Aorta (tissue), 5 donors: ENCODE measurements at regions not wholly inside any gene's neighbourhood (a gene's known extent, or its start where the extent isn't known, plus 50 kb on each side); places are given as distances from the start of the nearest gene placed in this dataset.

ENCODE experiments used
- ATAC-seq: fragments of 200-7000 bp; cut with Tn5 transposase; one replicate; pipeline ENCODE4 v1.9.1; 2022; ENCODE audit warnings: moderate library complexity; ENCODE audit not compliant: low FRiP score
- DNase-seq, 2 donors: peaks; one replicate each; pipeline ENCODE4 v3.0.0-alpha.2; 2020
- H3K27ac ChIP-seq, 2 donors: one replicate each; pipeline ENCODE4 v1.5.1; 2013; ENCODE audit warnings: low read length in 2 of 2, mild to moderate bottlenecking in 2 of 2, moderate library complexity in 2 of 2, control low read depth in 1 of 2, inconsistent platforms in 1 of 2, low read depth in 1 of 2
- H3K27me3 ChIP-seq, 2 donors: one replicate each; pipeline ENCODE4 v1.6.1; 2013; ENCODE audit warnings: control low read depth in 1 of 2, low read length in 1 of 2, mild to moderate bottlenecking in 1 of 2, moderate library complexity in 1 of 2; ENCODE audit not compliant: insufficient read depth in 2 of 2, control insufficient read depth in 1 of 2
- H3K36me3 ChIP-seq, 2 donors: one replicate each; pipeline ENCODE4 v1.6.1; 2013; ENCODE audit warnings: control low read depth in 1 of 2, low read length in 1 of 2, mild to moderate bottlenecking in 1 of 2; ENCODE audit not compliant: insufficient read depth in 2 of 2, control insufficient read depth in 1 of 2
- H3K4me1 ChIP-seq, 2 donors: one replicate each; pipeline ENCODE4 v1.6.1; 2013; ENCODE audit warnings: low read length in 2 of 2, control low read depth in 1 of 2, mild to moderate bottlenecking in 1 of 2, moderate library complexity in 1 of 2; ENCODE audit not compliant: insufficient read depth in 2 of 2, control insufficient read depth in 1 of 2
- H3K4me3 ChIP-seq, 2 donors: one replicate each; pipeline ENCODE4 v1.5.1; 2013; ENCODE audit warnings: low read length in 2 of 2, control low read depth in 1 of 2, mild to moderate bottlenecking in 1 of 2
- H3K9me3 ChIP-seq: one replicate; pipeline ENCODE4 v1.6.1; 2013; ENCODE audit warnings: mild to moderate bottlenecking, low read length; ENCODE audit not compliant: control insufficient read depth
- WGBS, 2 donors: extraction: QIAGEN DNeasy Blood & Tissue Kit; methylation state at CpG; one replicate each; pipeline ENCODE4 v1.1.7; 2013; 5-methylcytosine and 5-hydroxymethylcytosine counted together
- intact Hi-C, 2 donors: fragments of 100-400 bp; cut with DNase I; formaldehyde crosslinking; loops; one replicate each; pipeline versions ENCODE4 v1.14.2 to v1.15.0; 2022
- donor health status: healthy with polysubstance abuse.
- donor health status: Bipolar disorder and iron deficiency.
- donor health status: DM: no; HTN: no; CAD: no.
- donor health status: DM: no; HTN: no; CAD: no.
- donor health status: DM: yes; HTN: yes; CAD: no.

DNA sequence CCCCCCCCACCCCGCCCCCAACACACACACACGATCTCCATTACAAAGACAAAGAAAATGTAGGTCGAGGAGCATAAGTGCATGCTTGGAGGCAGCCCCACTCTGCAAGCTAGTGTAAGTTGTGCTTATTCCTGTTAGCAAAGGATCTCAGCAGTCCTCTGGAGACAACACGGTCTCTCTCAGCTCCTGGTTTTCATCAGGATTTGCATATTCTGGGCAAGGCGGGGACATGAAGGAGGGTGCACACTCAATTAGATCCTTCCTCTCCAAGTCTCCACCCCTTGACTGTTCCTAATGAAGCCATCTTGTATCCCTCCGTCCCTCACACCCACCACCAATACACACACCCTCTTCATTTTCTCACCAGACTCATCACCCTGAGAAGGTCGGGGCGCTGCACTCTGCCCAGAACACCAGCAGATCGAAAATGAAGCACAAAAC is 63.8 kb downstream of the MRPL46 start:
- 64 to 67% methylated on average over 9 of the region's 9 CpGs for WGBS, 2 donors
- no peak for DNase-seq
- H3K27me3 ChIP-seq = no peaks in the 10 kb centered on the region
- intact Hi-C loops = no loop called here
- no peak overlapping the region for H3K4me3 ChIP-seq
- no peak for ATAC-seq
- peaks cover 4% of the 10 kb centered on the region for H3K9me3 ChIP-seq
- H3K4me1 ChIP-seq = no peaks in the 10 kb centered on the region
- no peaks in the 10 kb centered on the region for H3K36me3 ChIP-seq
- H3K27ac ChIP-seq = no peak overlapping the region

DNA sequence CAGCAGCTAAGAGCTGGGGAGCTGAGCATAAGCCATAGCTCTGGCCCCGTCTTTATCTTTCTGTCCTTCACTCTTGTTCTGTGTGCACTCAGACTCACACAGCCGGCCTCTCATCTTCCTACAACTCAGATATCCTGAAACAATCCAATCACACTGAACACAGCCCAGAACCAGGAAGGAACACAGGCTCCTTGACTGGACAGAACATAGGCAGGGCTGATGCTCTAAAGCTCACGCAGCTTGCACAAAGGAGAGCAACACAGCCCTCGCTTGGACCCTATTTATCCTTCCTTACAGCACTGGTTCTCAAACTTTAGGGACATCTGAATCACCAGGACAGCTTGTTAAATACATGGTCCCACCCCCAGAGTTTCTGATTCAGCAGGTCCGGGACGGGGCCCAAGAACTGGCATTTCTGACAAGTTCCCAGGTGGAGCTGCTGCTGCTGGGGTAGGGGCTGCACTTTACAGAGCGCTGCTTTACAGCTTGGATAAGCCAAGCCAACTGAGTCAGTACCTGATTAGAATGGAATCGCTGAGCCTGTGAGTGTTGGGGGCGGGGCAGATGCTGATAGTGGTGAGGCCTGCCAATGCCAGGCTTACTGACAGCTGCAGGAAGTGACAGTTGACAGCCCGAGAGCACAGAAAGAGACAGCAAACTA is 65.1 kb downstream of the MRPL46 start:
- WGBS, 2 donors = 26 to 37% methylated on average over 10 of the region's 10 CpGs
- Histone ChIP-seq H3K9me3 (peaks cover 4% of the 10 kb centered on the region), H3K4me1 (no peaks in the 10 kb centered on the region), H3K27me3 (no peaks in the 10 kb centered on the region), H3K4me3 (no peak overlapping the region), H3K36me3 (no peaks in the 10 kb centered on the region), H3K27ac (no peak overlapping the region)
- ATAC-seq = no peak
- DNase-seq = no peak
- intact Hi-C loops = no loop called here

DNA sequence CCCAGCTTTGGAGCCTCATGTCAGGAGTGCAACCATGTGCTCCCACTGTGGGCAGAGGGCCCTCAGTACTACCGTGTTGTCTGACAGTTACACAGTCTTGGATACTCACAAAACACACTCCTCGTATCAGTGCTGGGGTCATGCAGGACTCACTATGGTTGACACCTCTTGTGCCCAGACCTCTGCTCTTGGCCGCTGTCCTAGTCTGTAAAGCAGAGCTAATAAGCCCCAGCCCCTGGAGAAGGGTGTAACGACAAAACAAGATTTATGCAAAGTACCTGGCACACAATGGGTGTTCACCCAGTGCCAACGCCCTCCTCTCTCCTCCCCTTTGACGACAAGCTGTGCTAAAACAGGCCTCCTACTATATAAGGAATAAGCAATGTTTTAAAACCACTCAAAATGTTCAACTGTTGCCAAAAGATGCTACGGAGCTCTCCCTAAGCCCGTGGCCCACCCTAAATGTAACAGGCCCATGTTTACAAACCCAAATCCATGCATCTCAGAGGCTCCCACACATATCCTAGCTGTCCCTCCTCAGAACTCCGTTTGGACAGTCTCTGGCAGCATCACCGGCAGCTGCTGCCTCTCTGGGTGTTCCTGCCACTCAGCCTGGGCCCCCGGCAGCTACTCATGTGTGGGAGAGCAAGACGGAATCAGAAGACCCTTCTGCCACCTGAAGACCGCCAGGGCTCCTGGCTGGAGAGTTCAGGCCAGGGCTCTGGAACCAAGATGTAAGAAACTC is 65.8 kb downstream of the MRPL46 start:
- ATAC-seq (no peak), DNase-seq (no peak)
- Histone ChIP-seq H3K27me3 (no peaks in the 10 kb centered on the region), H3K4me1 (no peaks in the 10 kb centered on the region), H3K4me3 (no peak overlapping the region), H3K9me3 (peaks cover 4% of the 10 kb centered on the region), H3K36me3 (no peaks in the 10 kb centered on the region), H3K27ac (no peak overlapping the region)
- WGBS, 2 donors = 30 to 31% methylated on average over 13 of the region's 13 CpGs
- intact Hi-C loops = no loop called here

DNA sequence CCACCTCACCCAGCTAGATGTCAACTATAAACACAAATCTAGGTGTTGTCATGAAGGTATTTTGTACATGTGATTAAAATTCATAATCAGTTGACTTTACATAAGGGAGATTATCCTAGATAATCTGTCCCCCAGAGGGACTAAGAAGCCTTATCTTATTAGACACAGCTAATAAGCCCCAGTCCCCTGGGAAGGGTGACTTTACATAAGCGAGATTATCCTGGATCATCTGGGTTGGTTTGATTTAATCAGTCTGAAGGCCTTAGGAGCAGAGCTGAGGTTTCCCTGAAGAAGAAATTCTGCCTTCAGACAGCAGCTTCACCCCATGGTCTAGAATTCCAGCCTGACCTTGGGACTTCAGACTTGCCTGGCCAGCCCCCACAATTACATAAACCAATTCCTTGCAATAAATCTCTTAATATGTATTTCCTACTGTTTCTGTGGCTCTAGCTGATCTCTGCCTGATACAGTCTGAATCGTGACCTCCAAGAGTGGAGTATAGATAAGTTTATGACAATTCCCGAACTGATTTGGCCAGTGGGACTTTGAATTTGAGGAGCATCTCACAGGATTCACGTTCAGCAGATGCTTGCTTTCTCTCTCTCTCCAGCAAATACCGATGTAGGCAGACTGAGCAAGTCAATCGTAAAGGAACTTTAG is 66.5 kb downstream of the MRPL46 start:
- Histone ChIP-seq H3K27me3 (no peaks in the 10 kb centered on the region), H3K4me3 (no peak overlapping the region), H3K9me3 (peaks cover 2% of the 10 kb centered on the region), H3K4me1 (no peaks in the 10 kb centered on the region), H3K36me3 (no peaks in the 10 kb centered on the region), H3K27ac (no peak overlapping the region)
- ATAC-seq = no peak
- WGBS, 2 donors = 81 to 84% methylated on average over 6 of the region's 6 CpGs
- DNase-seq = no peak
- intact Hi-C loops = no loop called here

DNA sequence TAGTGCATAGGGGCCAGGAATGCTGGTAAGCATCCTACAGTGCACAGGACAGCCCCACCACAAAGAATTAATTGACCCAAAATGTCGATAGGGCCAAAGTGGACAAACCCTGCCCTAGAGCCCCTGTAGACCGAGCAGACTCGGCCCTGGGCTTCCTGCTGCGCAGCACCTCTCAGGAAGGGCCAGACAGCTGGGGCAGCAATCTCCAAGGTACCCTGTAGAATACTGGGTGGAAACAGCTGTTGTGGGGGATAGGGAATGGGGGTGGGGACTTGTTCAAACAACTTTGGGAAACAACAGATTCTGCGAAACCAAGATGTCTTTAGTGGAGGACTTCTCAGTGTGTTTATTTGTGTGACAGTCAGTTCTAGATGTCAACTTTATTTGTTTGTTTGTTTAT is 67.1 kb downstream of the MRPL46 start:
- Histone ChIP-seq H3K4me3 (no peak overlapping the region), H3K9me3 (no peaks in the 10 kb centered on the region), H3K27ac (no peak overlapping the region), H3K27me3 (no peaks in the 10 kb centered on the region), H3K4me1 (no peaks in the 10 kb centered on the region), H3K36me3 (no peaks in the 10 kb centered on the region)
- no peak for DNase-seq
- WGBS, 2 donors = 92 to 94% methylated on average over 5 of the region's 5 CpGs
- ATAC-seq = no peak
- intact Hi-C loops = no loop called here

DNA sequence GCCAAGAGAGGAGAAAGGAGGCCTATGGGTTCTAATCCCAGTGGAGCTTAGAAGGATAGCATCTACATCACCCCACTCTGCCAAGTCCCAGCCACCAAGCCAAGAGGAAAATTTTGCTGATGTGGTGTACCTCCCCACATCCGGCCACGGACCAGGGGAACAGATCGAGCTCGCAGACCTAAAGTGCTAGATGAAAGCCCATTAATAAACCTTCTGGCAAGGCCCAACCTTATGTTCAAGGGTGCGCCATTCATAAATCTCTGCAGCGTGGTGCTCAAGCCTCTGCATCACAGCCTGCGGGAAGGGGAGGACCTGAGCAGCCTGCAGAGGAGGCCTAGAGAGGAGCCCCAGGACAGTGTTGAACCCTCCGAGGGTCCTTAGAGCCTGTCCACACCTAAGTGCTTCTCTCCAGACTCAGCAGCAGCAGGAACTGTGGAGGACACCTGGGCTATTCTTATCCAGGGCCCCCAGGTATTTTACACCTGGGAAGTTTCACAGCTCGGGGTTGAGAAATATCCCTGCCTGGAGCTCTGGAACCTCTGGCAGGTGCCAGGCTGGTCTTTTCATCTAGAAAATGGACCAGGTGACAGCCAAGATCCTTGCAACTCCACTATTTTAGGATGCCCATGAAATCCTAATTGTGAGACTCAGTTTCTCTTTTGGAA is 68.0 kb downstream of the MRPL46 start:
- intact Hi-C loops = no loop called here
- WGBS, 2 donors = 80 to 90% methylated on average over 9 of the region's 9 CpGs
- no peak overlapping the region for H3K4me3 ChIP-seq
- DNase-seq = no peak
- no peaks in the 10 kb centered on the region for H3K27me3 ChIP-seq
- no peak for ATAC-seq
- H3K4me1 ChIP-seq = no peaks in the 10 kb centered on the region
- H3K9me3 ChIP-seq = no peaks in the 10 kb centered on the region
- H3K36me3 ChIP-seq = no peaks in the 10 kb centered on the region
- H3K27ac ChIP-seq = no peak overlapping the region

DNA sequence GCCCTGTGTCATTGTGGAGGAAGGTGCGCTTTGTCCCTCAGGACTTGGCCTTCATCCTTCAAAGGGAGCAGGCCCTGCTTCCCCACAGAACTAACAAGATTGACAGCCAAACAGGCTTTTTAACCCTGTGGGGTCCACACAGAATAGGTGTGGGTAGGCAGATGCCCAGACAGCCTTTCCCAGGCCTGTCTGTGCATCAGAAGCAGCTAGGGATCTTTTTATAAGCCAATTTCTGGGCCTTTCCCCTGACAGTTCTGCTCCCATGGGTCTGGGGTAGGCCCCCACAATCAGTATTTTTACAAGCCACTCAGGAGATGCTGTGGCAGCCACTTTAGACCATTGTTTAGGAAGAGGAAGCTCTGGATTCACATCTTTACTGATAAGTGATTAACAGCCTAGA is 69.2 kb downstream of the MRPL46 start:
- WGBS, 2 donors = 87 to 90% methylated on average over 1 of the region's 1 CpG
- DNase-seq = no peak

DNA sequence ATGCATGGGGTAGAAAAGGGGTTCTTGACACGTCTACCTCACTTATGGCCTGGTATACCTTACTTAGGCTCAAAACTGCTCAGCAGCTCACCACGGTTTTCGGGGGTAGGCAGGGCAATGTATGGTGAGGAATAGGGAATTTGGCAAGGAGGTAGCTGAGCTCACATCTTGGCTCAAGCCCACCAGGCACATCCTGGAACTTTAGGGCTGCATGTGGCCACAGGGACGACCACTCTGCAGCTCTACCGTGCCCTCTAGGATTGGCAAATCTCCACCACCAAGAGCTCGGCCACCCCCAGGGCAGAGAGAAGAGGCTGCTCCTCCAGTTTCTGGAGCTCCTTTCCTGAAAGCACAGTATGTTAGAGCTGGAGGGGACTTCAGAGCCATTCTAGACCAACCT is 69.7 kb downstream of the MRPL46 start:
- DNase-seq (no peak), ATAC-seq (peak; percentile 29)
- Histone ChIP-seq H3K9me3 (no peaks in the 10 kb centered on the region), H3K4me3 (no peak overlapping the region), H3K4me1 (no peaks in the 10 kb centered on the region), H3K27ac (no peak overlapping the region), H3K27me3 (no peaks in the 10 kb centered on the region), H3K36me3 (no peaks in the 10 kb centered on the region)
- WGBS, 2 donors = 70 to 79% methylated on average over 6 of the region's 6 CpGs
- intact Hi-C loops = no loop called here

More for the DNA sequence above, 69.2 kb downstream of the MRPL46 start:
- ATAC-seq = no peak
- no peak overlapping the region for H3K27ac ChIP-seq
- H3K9me3 ChIP-seq = no peaks in the 10 kb centered on the region
- intact Hi-C loops = no loop called here
- no peaks in the 10 kb centered on the region for H3K36me3 ChIP-seq
- no peak overlapping the region for H3K4me3 ChIP-seq
- no peaks in the 10 kb centered on the region for H3K27me3 ChIP-seq
- no peaks in the 10 kb centered on the region for H3K4me1 ChIP-seq
